ENCODE measurements at regions not wholly inside any gene's neighbourhood (a gene's known extent, or its start where the extent isn't known, plus 50 kb on each side); places are given as distances from the start of the nearest gene placed in this dataset.

GRCh38 chr4:26145212-26145611, 175.6 kb upstream of the RBPJ start:
- DNase-seq = no peak
- intact Hi-C loops (cut with DNase I) = no loop called here

GRCh38 chr4:26148927-26149326, 171.9 kb upstream of the RBPJ start:
- intact Hi-C loops (cut with DNase I) = no loop called here
- DNase-seq = no peak

- DNase-seq = peak in 1 of 42 donors; percentile 5
- intact Hi-C loops (cut with DNase I) = no loop called here
These were observed 169.9 kb upstream of the RBPJ start for GRCh38 chr4:26150948-26151347.

GRCh38 chr4:26151615-26152014, 169.2 kb upstream of the RBPJ start:
- intact Hi-C loops (cut with DNase I) = no loop called here
- DNase-seq = no peak

- intact Hi-C loops (cut with DNase I) = no loop called here
- no peak for DNase-seq
These were observed 168.8 kb upstream of the RBPJ start for GRCh38 chr4:26152056-26152455.

- intact Hi-C loops (cut with DNase I) = no loop called here
- no peak for DNase-seq
These were observed 163.3 kb upstream of the RBPJ start for GRCh38 chr4:26157541-26157940.

- DNase-seq = no peak
- intact Hi-C loops (cut with DNase I) = no loop called here
These were observed 160.2 kb upstream of the RBPJ start for GRCh38 chr4:26160591-26160990.

- intact Hi-C loops (cut with DNase I) = no loop called here
- peak in 5 of 42 donors; percentile 10 to 57 (median 26) for DNase-seq
These were observed 159.6 kb upstream of the RBPJ start for GRCh38 chr4:26161030-26161824.

- intact Hi-C loops (cut with DNase I) = no loop called here
- DNase-seq = no peak
These were observed 158.7 kb upstream of the RBPJ start for GRCh38 chr4:26162101-26162500.

GRCh38 chr4:26163425-26164362, 157.1 kb upstream of the RBPJ start:
- intact Hi-C loops (cut with DNase I) = no loop called here
- DNase-seq = peak in 1 of 42 donors; percentile 27

- no peak for DNase-seq
- intact Hi-C loops (cut with DNase I) = no loop called here
These were observed 149.3 kb upstream of the RBPJ start for GRCh38 chr4:26171501-26171900.

GRCh38 chr4:26171941-26172340, 148.9 kb upstream of the RBPJ start:
- DNase-seq = peak in 8 of 42 donors; percentile 12 to 67 (median 19)
- intact Hi-C loops (cut with DNase I) = no loop called here

GRCh38 chr4:26173619-26174018, 147.2 kb upstream of the RBPJ start:
- DNase-seq = no peak
- intact Hi-C loops (cut with DNase I) = no loop called here

GRCh38 chr4:26174027-26174426, 146.8 kb upstream of the RBPJ start:
- intact Hi-C loops (cut with DNase I) = no loop called here
- no peak for DNase-seq

- DNase-seq = no peak
- intact Hi-C loops (cut with DNase I) = no loop called here
These were observed 145.6 kb upstream of the RBPJ start for GRCh38 chr4:26175006-26175786.

GRCh38 chr4:26175905-26176470, 144.8 kb upstream of the RBPJ start:
- DNase-seq = no peak
- intact Hi-C loops (cut with DNase I) = no loop called here

GRCh38 chr4:26176598-26177149, 144.1 kb upstream of the RBPJ start:
- intact Hi-C loops (cut with DNase I) = no loop called here
- DNase-seq = no peak

GRCh38 chr4:26178854-26179253, 142.0 kb upstream of the RBPJ start:
- intact Hi-C loops (cut with DNase I) = no loop called here
- no peak for DNase-seq

GRCh38 chr4:26179316-26179760, 141.5 kb upstream of the RBPJ start:
- no peak for DNase-seq
- intact Hi-C loops (cut with DNase I) = no loop called here
